Mammary epithelial cell (primary cell): ENCODE measurements at regions not wholly inside any gene's neighbourhood (a gene's known extent, or its start where the extent isn't known, plus 50 kb on each side); places are given as distances from the start of the nearest gene placed in this dataset.

ENCODE experiments used
- EZH2 ChIP-seq: IDR thresholded peaks from 2 replicates; pipeline ENCODE4 v1.6.1; 2012; ENCODE audit warnings: low read length, inconsistent platforms, borderline replicate concordance
- TF ChIP-seq, protein P1 (sequence below), 2 donors: IDR thresholded peaks in 1 of 2; conservative IDR thresholded peaks in 1 of 2; 2 replicates each; pipeline ENCODE4 v1.5.1; 2011 to 2012; ENCODE audit warnings: inconsistent platforms in 2 of 2, low read length in 2 of 2, mild to moderate bottlenecking in 2 of 2, control low read depth in 1 of 2, low read depth in 1 of 2; ENCODE audit not compliant: insufficient read depth in 1 of 2; ENCODE audit errors: extremely low read depth in 1 of 2

DNA sequence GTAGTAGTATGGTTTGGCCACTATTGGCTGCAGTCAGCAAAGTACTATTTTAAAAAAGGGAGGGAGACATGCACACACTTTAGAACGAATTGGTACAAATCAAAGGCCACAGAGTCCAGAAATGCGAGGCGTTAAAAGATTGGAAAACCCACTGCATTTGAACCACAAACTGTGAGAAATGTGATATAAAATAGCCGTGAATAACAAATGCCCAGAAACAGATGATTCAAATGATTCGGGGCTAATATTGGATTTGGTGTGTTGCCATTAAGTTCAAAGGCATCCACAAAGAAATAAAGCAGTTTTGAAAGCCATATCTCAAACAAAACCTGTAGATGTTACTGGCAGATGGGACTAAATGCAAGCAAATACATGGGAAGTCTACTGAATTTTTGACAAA, 140.9 kb upstream of the HMHB1 start:
- TF ChIP-seq, protein P1, sequence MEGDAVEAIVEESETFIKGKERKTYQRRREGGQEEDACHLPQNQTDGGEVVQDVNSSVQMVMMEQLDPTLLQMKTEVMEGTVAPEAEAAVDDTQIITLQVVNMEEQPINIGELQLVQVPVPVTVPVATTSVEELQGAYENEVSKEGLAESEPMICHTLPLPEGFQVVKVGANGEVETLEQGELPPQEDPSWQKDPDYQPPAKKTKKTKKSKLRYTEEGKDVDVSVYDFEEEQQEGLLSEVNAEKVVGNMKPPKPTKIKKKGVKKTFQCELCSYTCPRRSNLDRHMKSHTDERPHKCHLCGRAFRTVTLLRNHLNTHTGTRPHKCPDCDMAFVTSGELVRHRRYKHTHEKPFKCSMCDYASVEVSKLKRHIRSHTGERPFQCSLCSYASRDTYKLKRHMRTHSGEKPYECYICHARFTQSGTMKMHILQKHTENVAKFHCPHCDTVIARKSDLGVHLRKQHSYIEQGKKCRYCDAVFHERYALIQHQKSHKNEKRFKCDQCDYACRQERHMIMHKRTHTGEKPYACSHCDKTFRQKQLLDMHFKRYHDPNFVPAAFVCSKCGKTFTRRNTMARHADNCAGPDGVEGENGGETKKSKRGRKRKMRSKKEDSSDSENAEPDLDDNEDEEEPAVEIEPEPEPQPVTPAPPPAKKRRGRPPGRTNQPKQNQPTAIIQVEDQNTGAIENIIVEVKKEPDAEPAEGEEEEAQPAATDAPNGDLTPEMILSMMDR (conservative IDR thresholded peaks at IDR 0.05 in 1 of 2, IDR thresholded peaks at IDR 0.05 in 1 of 2; ENCODE audit: extremely low read depth in 1 of 2, insufficient read depth in 1 of 2, low read depth in 1 of 2, low read length in 2 of 2), result no peak
- no peak for TF ChIP-seq EZH2
